Astrocyte of the hippocampus (primary cell): ENCODE measurements at regions not wholly inside any gene's neighbourhood (a gene's known extent, or its start where the extent isn't known, plus 50 kb on each side); places are given as distances from the start of the nearest gene placed in this dataset.
A peak's percentile ranks its signal among the peaks of the same experiment; 100 is the strongest.

Experiments used
- DNase-seq: peaks from one replicate; pipeline ENCODE4 v3.0.0; 2011; ENCODE audit warnings: low read depth, low spot score

GRCh38 chr17:77645072-77646045, 313.1 kb upstream of the TNRC6C start:
- peak; percentile 28 for DNase-seq

GRCh38 chr17:77646046-77646430, 312.5 kb upstream of the TNRC6C start:
- DNase-seq = no peak

GRCh38 chr17:77647531-77647930, 311.0 kb upstream of the TNRC6C start:
- no peak for DNase-seq

- DNase-seq = peak; percentile 17
These were observed 308.7 kb upstream of the TNRC6C start for GRCh38 chr17:77649717-77650211.

GRCh38 chr17:77651988-77652387, 306.5 kb upstream of the TNRC6C start:
- no peak for DNase-seq

- DNase-seq = no peak
These were observed 304.2 kb upstream of the TNRC6C start for GRCh38 chr17:77654296-77654695.

GRCh38 chr17:77654850-77655249, 303.7 kb upstream of the TNRC6C start:
- no peak for DNase-seq

- no peak for DNase-seq
These were observed 302.4 kb upstream of the TNRC6C start for GRCh38 chr17:77656054-77656453.

- DNase-seq = no peak
These were observed 300.7 kb upstream of the TNRC6C start for GRCh38 chr17:77657839-77658238.

- DNase-seq = no peak
These were observed 298.0 kb upstream of the TNRC6C start for GRCh38 chr17:77660524-77660923.

- no peak for DNase-seq
These were observed 295.7 kb upstream of the TNRC6C start for GRCh38 chr17:77662833-77663232.

GRCh38 chr17:77664097-77664729, 294.3 kb upstream of the TNRC6C start:
- no peak for DNase-seq

- DNase-seq = no peak
These were observed 292.7 kb upstream of the TNRC6C start for GRCh38 chr17:77665833-77666232.

GRCh38 chr17:77666462-77666861, 292.0 kb upstream of the TNRC6C start:
- DNase-seq = no peak

GRCh38 chr17:77666881-77667395, 291.6 kb upstream of the TNRC6C start:
- no peak for DNase-seq

- DNase-seq = no peak
These were observed 291.0 kb upstream of the TNRC6C start for GRCh38 chr17:77667478-77667877.

- no peak for DNase-seq
These were observed 290.0 kb upstream of the TNRC6C start for GRCh38 chr17:77668518-77668917.

- DNase-seq = no peak
These were observed 288.3 kb upstream of the TNRC6C start for GRCh38 chr17:77670173-77670572.

- no peak for DNase-seq
These were observed 284.1 kb upstream of the TNRC6C start for GRCh38 chr17:77674358-77674757.

- DNase-seq = no peak
These were observed 283.1 kb upstream of the TNRC6C start for GRCh38 chr17:77675411-77675810.

GRCh38 chr17:77675816-77676215, 282.7 kb upstream of the TNRC6C start:
- DNase-seq = no peak

GRCh38 chr17:77676237-77676661, 282.3 kb upstream of the TNRC6C start:
- DNase-seq = peak; percentile 25
